Suprapubic skin (tissue), 4 donors: ENCODE measurements at regions not wholly inside any gene's neighbourhood (a gene's known extent, or its start where the extent isn't known, plus 50 kb on each side); places are given as distances from the start of the nearest gene placed in this dataset.

Experiments
- DNase-seq, 2 donors: peaks; one replicate each; pipeline ENCODE4 v3.0.0-alpha.2; 2019; ENCODE audit warnings: low spot score in 2 of 2
- H3K27ac ChIP-seq: fragments of 200-600 bp; sonication (generic); one replicate; pipeline ENCODE4 v1.5.1; 2019
- H3K27me3 ChIP-seq: fragments of 200-600 bp; sonication (generic); one replicate; pipeline ENCODE4 v1.5.1; 2019
- H3K36me3 ChIP-seq: fragments of 200-600 bp; sonication (generic); one replicate; pipeline ENCODE4 v1.5.1; 2019
- H3K4me1 ChIP-seq: fragments of 200-600 bp; sonication (generic); one replicate; pipeline ENCODE4 v1.5.1; 2019
- H3K4me3 ChIP-seq: fragments of 200-600 bp; sonication (generic); one replicate; pipeline ENCODE4 v1.5.1; 2019; ENCODE audit warnings: mild to moderate bottlenecking
- H3K9me3 ChIP-seq: fragments of 200-600 bp; sonication (generic); one replicate; pipeline ENCODE4 v1.5.1; 2019
- EP300 ChIP-seq: sonication (generic); formaldehyde crosslinking; IDR thresholded peaks from one replicate; pipeline ENCODE4 v1.6.1; 2017; ENCODE audit warnings: antibody characterized with exemption
- POLR2A ChIP-seq, 2 donors: fragments of 450-650 bp; IDR thresholded peaks; one replicate each; pipeline ENCODE4 v1.6.1; 2017; ENCODE audit warnings: antibody characterized with exemption in 2 of 2, mild to moderate bottlenecking in 2 of 2, moderate library complexity in 2 of 2
- POLR2AphosphoS5 ChIP-seq, 3 donors: sonication (generic); formaldehyde crosslinking; IDR thresholded peaks; one replicate each; pipeline ENCODE4 v1.6.1; 2017; ENCODE audit warnings: antibody characterized with exemption in 3 of 3
- WGBS: methylation state at CpG from one replicate; pipeline ENCODE4 v1.1.5; 2018; 5-methylcytosine and 5-hydroxymethylcytosine counted together
- TF ChIP-seq, protein P1 (sequence below), 2 donors: fragments of 200-600 bp in 1 of 2; fragments of 450-650 bp in 1 of 2; sonication (generic) in 1 of 2; IDR thresholded peaks; one replicate each; pipeline ENCODE4 v1.5.1; 2016 to 2019; ENCODE audit warnings: antibody characterized with exemption in 2 of 2, mild to moderate bottlenecking in 1 of 2, moderate library complexity in 1 of 2

GRCh38 chr6:146884728-146885127 is 286.0 kb downstream of the ADGB start:
- DNase-seq = no peak
- Histone ChIP-seq H3K36me3 (no peaks in the 10 kb centered on the region), H3K4me3 (no peak overlapping the region), H3K27me3 (no peaks in the 10 kb centered on the region), H3K4me1 (no peaks in the 10 kb centered on the region), H3K27ac (no peak overlapping the region), H3K9me3 (no peaks in the 10 kb centered on the region)
- WGBS = 96% methylated on average over 2 of the region's 2 CpGs
- no peak for TF ChIP-seq POLR2A (IDR thresholded peaks at IDR 0.05)
- TF ChIP-seq EP300 = no peak
- no peak for TF ChIP-seq POLR2AphosphoS5 (IDR thresholded peaks at IDR 0.05)
- TF ChIP-seq, protein P1, sequence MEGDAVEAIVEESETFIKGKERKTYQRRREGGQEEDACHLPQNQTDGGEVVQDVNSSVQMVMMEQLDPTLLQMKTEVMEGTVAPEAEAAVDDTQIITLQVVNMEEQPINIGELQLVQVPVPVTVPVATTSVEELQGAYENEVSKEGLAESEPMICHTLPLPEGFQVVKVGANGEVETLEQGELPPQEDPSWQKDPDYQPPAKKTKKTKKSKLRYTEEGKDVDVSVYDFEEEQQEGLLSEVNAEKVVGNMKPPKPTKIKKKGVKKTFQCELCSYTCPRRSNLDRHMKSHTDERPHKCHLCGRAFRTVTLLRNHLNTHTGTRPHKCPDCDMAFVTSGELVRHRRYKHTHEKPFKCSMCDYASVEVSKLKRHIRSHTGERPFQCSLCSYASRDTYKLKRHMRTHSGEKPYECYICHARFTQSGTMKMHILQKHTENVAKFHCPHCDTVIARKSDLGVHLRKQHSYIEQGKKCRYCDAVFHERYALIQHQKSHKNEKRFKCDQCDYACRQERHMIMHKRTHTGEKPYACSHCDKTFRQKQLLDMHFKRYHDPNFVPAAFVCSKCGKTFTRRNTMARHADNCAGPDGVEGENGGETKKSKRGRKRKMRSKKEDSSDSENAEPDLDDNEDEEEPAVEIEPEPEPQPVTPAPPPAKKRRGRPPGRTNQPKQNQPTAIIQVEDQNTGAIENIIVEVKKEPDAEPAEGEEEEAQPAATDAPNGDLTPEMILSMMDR (IDR thresholded peaks at IDR 0.05) = no peak

DNA sequence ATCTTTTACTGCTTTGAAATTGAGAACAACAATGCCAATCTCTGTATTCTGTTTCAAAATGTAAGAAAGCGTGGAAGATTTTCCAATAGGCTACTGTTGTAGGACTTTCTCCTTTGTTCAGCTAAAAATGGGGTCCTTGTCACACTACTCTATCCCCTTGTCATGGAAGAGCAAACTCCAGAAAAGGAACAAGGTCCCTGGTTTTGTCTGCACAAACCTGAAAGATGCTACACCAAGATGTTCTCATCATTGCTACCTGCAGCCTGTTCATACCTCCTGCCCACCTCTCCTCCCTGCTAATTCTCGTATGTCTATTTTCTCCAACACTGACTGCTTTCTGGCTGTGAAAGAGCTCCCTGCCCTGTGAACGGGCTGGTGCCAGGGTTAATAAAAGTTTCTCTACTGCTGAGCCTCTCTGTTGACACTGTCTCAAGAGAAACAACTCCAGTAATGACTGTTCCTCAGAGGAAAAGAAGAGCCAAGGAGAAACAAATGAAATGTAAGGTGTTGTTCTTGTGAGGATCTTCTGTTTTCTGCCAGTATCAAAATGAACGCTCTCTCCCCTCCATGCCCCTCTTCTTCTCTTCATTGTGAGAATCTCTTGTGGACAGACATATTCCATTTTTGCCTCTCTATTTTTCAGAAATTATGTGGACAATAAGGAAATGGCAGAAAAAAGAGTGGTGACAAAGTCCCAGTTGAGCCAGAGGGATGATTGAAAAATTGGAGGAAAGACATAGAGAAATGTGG is 287.1 kb downstream of the ADGB start:
- Histone ChIP-seq H3K27ac (no peak overlapping the region), H3K9me3 (no peaks in the 10 kb centered on the region), H3K4me1 (no peaks in the 10 kb centered on the region), H3K36me3 (no peaks in the 10 kb centered on the region), H3K27me3 (no peaks in the 10 kb centered on the region), H3K4me3 (no peak overlapping the region)
- no peak for DNase-seq
- TF ChIP-seq, protein P1 (IDR thresholded peaks at IDR 0.05) = no peak
- TF ChIP-seq POLR2A (IDR thresholded peaks at IDR 0.05) (no peak), EP300 (no peak), POLR2AphosphoS5 (IDR thresholded peaks at IDR 0.05) (no peak)
- WGBS = 63% methylated on average over 4 of the region's 4 CpGs

- H3K4me3 ChIP-seq = no peak overlapping the region
- DNase-seq = no peak
- WGBS = 80% methylated on average over 5 of the region's 5 CpGs
- no peaks in the 10 kb centered on the region for H3K27me3 ChIP-seq
- H3K4me1 ChIP-seq = no peaks in the 10 kb centered on the region
- no peaks in the 10 kb centered on the region for H3K36me3 ChIP-seq
- no peaks in the 10 kb centered on the region for H3K9me3 ChIP-seq
- no peak overlapping the region for H3K27ac ChIP-seq
- TF ChIP-seq POLR2A (IDR thresholded peaks at IDR 0.05) (no peak), EP300 (no peak), POLR2AphosphoS5 (IDR thresholded peaks at IDR 0.05) (no peak)
- TF ChIP-seq, protein P1 (IDR thresholded peaks at IDR 0.05) = no peak
These were observed 288.0 kb downstream of the ADGB start for GRCh38 chr6:146886587-146887446.

DNA sequence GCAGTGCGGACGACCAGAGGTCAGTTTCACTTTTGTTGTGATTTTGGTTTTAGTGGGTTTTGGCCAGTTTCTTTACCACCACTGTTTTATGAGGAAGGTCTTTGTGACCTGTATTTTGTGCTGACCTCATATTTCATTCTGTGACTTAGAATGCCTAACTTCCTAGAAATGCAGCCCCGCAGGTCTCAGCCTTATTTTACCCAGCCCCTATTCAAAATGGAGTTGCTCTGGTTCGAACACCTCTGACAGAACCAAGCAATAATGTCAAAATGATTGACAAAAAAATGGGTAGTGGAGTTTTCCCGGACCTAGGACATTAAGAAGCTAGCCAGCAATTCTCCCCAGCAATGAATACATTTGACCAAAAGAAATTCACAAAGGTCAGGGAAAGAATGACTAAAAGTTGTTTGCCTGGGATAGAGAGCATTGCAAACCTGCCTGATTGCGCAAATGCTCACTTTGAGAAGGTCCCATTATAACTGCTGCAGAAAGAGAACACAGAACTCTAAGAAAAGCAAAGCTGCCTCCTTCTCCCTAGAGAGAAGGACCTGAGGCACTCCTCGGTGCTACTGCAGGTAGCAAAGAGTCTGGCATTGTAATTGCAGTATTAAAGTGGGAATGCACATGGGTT is 288.8 kb downstream of the ADGB start:
- 84% methylated on average over 7 of the region's 7 CpGs for WGBS
- no peak for DNase-seq
- Histone ChIP-seq H3K27ac (no peak overlapping the region), H3K9me3 (no peaks in the 10 kb centered on the region), H3K27me3 (no peaks in the 10 kb centered on the region), H3K4me1 (no peaks in the 10 kb centered on the region), H3K4me3 (no peak overlapping the region), H3K36me3 (no peaks in the 10 kb centered on the region)
- no peak for TF ChIP-seq EP300
- no peak for TF ChIP-seq POLR2AphosphoS5 (IDR thresholded peaks at IDR 0.05)
- TF ChIP-seq, protein P1 (IDR thresholded peaks at IDR 0.05) = no peak
- no peak for TF ChIP-seq POLR2A (IDR thresholded peaks at IDR 0.05)

GRCh38 chr6:146889303-146889702 is 290.5 kb downstream of the ADGB start:
- H3K27me3 ChIP-seq = no peaks in the 10 kb centered on the region
- H3K4me3 ChIP-seq = no peak overlapping the region
- 86% methylated on average over 4 of the region's 4 CpGs for WGBS
- H3K36me3 ChIP-seq = no peaks in the 10 kb centered on the region
- H3K9me3 ChIP-seq = no peaks in the 10 kb centered on the region
- TF ChIP-seq POLR2AphosphoS5 (IDR thresholded peaks at IDR 0.05) = no peak
- no peak overlapping the region for H3K27ac ChIP-seq
- DNase-seq = no peak
- no peaks in the 10 kb centered on the region for H3K4me1 ChIP-seq
